DND-41 (cell line): ENCODE measurements at regions not wholly inside any gene's neighbourhood (a gene's known extent, or its start where the extent isn't known, plus 50 kb on each side); places are given as distances from the start of the nearest gene placed in this dataset.

ENCODE experiments used
- CTCF ChIP-seq: IDR thresholded peaks from 2 replicates; pipeline ENCODE4 v1.5.1; 2012; ENCODE audit warnings: borderline replicate concordance, low read length, moderate library complexity, mild to moderate bottlenecking; ENCODE audit not compliant: poor library complexity, severe bottlenecking; ENCODE audit errors: extremely low read depth
- EZH2 ChIP-seq: IDR thresholded peaks from 3 replicates; pipeline ENCODE4 v1.6.1; 2012; ENCODE audit warnings: borderline replicate concordance, low read depth, mild to moderate bottlenecking, moderate library complexity, low read length, inconsistent platforms; ENCODE audit not compliant: severe bottlenecking

GRCh38 chr6:51250317-51250716 is 431.6 kb downstream of the TFAP2B start:
- TF ChIP-seq CTCF (no peak), EZH2 (no peak)
